ENCODE measurements at regions not wholly inside any gene's neighbourhood (a gene's known extent, or its start where the extent isn't known, plus 50 kb on each side); places are given as distances from the start of the nearest gene placed in this dataset.

DNA sequence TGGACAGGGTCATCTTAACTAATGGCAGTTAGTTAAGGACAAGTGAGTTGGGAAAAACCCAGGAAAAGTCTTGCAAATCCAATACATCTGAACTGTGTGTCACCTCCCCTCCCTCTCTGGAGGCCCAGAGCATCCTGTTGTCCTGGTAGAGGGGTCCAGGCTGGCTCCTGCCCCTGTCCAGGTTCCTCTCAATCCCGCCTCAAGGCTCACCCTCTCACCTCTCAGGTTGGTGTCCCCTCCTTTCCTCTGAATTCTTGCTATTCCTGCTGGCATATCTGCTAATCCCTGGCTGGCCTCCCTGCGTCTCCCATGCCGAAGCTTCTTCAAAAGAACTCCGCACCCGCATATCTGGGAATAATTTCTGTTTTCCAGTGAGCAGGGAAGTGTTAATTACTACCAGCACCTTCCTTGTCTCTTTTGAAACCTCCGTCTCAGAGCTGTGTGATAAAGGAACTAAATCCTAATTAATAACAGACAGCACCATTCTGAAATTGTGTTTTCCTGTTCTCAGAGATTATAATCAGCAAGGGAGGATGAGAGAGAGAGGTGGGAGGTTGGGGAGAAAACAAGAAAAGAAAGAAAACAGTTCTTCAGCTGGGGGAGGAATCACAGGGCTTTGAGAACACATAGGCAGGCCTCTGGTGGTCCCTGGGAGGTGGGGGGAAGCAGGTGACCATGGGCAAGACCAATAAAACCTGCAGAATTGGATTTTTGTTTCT is 568.0 kb downstream of the PTPRU start:
- Histone ChIP-seq H3K4me3 (ENCODE audit: low read depth, low read length) (no peak overlapping the region), H3K9me3 (no peaks in the 10 kb centered on the region), H3K4me1 (no peaks in the 10 kb centered on the region), H3K27me3 (no peaks in the 10 kb centered on the region), H3K36me3 (no peaks in the 10 kb centered on the region)
- TF ChIP-seq, protein P1, sequence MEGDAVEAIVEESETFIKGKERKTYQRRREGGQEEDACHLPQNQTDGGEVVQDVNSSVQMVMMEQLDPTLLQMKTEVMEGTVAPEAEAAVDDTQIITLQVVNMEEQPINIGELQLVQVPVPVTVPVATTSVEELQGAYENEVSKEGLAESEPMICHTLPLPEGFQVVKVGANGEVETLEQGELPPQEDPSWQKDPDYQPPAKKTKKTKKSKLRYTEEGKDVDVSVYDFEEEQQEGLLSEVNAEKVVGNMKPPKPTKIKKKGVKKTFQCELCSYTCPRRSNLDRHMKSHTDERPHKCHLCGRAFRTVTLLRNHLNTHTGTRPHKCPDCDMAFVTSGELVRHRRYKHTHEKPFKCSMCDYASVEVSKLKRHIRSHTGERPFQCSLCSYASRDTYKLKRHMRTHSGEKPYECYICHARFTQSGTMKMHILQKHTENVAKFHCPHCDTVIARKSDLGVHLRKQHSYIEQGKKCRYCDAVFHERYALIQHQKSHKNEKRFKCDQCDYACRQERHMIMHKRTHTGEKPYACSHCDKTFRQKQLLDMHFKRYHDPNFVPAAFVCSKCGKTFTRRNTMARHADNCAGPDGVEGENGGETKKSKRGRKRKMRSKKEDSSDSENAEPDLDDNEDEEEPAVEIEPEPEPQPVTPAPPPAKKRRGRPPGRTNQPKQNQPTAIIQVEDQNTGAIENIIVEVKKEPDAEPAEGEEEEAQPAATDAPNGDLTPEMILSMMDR (IDR thresholded peaks at IDR 0.05; ENCODE audit: low read depth, low read length), result no peak
- DNase-seq, result no peak

DNA sequence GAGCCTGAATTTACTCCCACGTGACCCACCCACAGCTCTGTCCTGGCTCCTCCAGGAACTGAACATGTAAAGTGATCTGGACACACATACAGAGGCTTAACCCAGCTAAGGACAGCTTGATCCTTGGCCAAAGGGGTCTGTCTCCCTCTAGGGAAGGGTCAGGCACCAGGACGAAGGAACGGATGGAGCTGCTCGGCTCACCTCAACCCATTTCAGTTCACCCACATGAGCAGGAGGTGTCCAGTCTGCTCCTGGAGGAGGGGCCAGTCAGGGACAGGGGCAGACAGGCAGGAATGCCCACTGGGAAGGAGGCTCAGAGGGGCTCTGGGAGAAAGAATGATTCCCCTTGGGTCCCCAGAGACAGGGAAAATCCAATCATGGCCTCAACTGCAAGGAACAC is 567.2 kb downstream of the PTPRU start:
- H3K9me3 ChIP-seq, result no peaks in the 10 kb centered on the region
- no peaks in the 10 kb centered on the region for H3K36me3 ChIP-seq
- no peak overlapping the region for H3K4me3 ChIP-seq (ENCODE audit: low read depth, low read length)
- no peak for DNase-seq
- TF ChIP-seq, protein P1 (IDR thresholded peaks at IDR 0.05; ENCODE audit: low read depth, low read length), result no peak
- H3K27me3 ChIP-seq, result no peaks in the 10 kb centered on the region
- H3K4me1 ChIP-seq, result no peaks in the 10 kb centered on the region

DNA sequence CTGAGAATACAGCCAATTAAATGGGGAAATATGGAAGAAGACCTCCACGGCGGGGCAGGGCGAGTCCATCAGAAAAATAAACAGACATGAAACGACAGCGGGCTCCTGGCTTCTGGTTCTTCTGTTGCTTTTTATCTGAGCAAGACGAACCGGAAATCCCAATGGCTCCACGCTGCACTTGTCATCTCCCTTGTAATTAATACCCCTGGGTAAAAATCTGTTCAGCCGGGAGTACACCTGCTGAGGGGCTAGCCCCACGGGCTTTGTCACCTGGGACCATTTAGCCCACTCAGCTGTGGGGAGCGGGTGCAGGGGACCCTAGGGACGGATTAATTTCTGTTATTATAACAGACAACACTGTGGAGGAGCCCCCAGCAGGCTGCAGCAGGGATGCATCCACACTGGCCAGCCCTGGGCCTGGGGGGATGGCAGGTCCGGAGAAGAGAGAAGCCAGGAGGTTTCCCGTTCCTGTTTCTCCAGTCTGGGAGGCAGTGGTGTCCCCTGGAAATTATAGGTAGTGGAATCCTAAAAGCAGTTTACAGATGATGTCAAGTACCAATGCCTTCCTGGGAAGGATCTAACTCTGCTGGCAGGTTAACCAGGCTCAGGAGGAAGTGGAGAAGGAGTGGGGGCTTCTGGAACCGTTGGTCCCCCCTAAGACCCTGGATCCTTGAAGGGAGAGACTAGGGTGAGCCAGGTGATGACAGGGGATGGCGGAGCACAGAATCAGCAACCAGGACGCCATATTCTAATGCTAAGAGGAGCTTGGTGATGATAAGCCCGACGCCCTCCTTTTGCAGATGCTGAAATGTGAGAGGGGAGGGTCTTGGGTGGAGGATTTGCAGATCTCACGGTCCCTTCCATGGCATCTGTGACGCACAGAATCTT is 566.1 kb downstream of the PTPRU start:
- peak overlapping the region; percentile 31; the same call in 1 of the 2 replicates for H3K4me3 ChIP-seq (ENCODE audit: low read depth, low read length)

GRCh38 chr1:29801561-29801973 is 565.2 kb downstream of the PTPRU start:
- H3K4me1 ChIP-seq, result no peaks in the 10 kb centered on the region
- TF ChIP-seq, protein P1 (IDR thresholded peaks at IDR 0.05; ENCODE audit: low read depth, low read length), result no peak
- no peaks in the 10 kb centered on the region for H3K36me3 ChIP-seq
- DNase-seq, result no peak
- peak overlapping the region; percentile 31; the same call in 1 of the 2 replicates for H3K4me3 ChIP-seq (ENCODE audit: low read depth, low read length)
- H3K27me3 ChIP-seq, result no peaks in the 10 kb centered on the region
- no peaks in the 10 kb centered on the region for H3K9me3 ChIP-seq

More for the DNA sequence above, 566.1 kb downstream of the PTPRU start:
- no peaks in the 10 kb centered on the region for H3K36me3 ChIP-seq
- TF ChIP-seq, protein P1 (IDR thresholded peaks at IDR 0.05; ENCODE audit: low read depth, low read length), result 0 out of 2 replicates have a peak, but pooled peaks have one; percentile 5
- no peaks in the 10 kb centered on the region for H3K9me3 ChIP-seq
- H3K4me1 ChIP-seq, result no peaks in the 10 kb centered on the region
- H3K27me3 ChIP-seq, result no peaks in the 10 kb centered on the region
- DNase-seq, result peak; percentile 43

- H3K9me3 ChIP-seq, result no peaks in the 10 kb centered on the region
- H3K36me3 ChIP-seq, result no peaks in the 10 kb centered on the region
- H3K27me3 ChIP-seq, result no peaks in the 10 kb centered on the region
- DNase-seq, result no peak
- H3K4me1 ChIP-seq, result no peaks in the 10 kb centered on the region
- H3K4me3 ChIP-seq (ENCODE audit: low read depth, low read length), result no peak overlapping the region
- TF ChIP-seq, protein P1 (IDR thresholded peaks at IDR 0.05; ENCODE audit: low read depth, low read length), result no peak
Observed at GRCh38 chr1:29801003-29801402, 564.7 kb downstream of the PTPRU start.
